DND-41 (cell line): ENCODE measurements at regions not wholly inside any gene's neighbourhood (a gene's known extent, or its start where the extent isn't known, plus 50 kb on each side); places are given as distances from the start of the nearest gene placed in this dataset.

Experiments
- EZH2 ChIP-seq: IDR thresholded peaks from 3 replicates; pipeline ENCODE4 v1.6.1; 2012; ENCODE audit warnings: borderline replicate concordance, low read depth, mild to moderate bottlenecking, moderate library complexity, low read length, inconsistent platforms; ENCODE audit not compliant: severe bottlenecking
- TF ChIP-seq, protein P1 (sequence below): IDR thresholded peaks from 2 replicates; pipeline ENCODE4 v1.5.1; 2012; ENCODE audit warnings: borderline replicate concordance, low read length, moderate library complexity, mild to moderate bottlenecking; ENCODE audit not compliant: poor library complexity, severe bottlenecking; ENCODE audit errors: extremely low read depth

DNA sequence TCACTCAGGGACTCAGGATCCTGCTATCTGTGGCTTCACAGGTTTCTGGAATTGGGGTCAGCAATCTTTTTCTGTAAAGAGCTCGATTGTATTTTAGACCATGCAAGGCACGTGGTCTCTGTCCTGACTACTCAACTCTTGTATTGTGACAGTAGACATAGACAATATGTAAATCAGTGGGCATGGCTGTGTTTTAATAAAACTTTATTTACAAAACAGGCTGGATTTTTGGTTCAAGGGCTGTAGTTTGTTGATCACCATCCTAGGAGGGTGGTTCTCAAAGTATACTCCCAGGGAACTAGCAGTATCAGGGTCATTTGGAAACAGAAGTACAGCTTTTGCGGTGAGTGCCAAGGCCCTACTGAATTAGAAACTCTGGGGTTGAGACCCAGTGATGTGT lies 108.2 kb upstream of the CRHR1 start:
- TF ChIP-seq, protein P1, sequence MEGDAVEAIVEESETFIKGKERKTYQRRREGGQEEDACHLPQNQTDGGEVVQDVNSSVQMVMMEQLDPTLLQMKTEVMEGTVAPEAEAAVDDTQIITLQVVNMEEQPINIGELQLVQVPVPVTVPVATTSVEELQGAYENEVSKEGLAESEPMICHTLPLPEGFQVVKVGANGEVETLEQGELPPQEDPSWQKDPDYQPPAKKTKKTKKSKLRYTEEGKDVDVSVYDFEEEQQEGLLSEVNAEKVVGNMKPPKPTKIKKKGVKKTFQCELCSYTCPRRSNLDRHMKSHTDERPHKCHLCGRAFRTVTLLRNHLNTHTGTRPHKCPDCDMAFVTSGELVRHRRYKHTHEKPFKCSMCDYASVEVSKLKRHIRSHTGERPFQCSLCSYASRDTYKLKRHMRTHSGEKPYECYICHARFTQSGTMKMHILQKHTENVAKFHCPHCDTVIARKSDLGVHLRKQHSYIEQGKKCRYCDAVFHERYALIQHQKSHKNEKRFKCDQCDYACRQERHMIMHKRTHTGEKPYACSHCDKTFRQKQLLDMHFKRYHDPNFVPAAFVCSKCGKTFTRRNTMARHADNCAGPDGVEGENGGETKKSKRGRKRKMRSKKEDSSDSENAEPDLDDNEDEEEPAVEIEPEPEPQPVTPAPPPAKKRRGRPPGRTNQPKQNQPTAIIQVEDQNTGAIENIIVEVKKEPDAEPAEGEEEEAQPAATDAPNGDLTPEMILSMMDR: no peak
- TF ChIP-seq EZH2: no peak
